ENCODE measurements at regions not wholly inside any gene's neighbourhood (a gene's known extent, or its start where the extent isn't known, plus 50 kb on each side); places are given as distances from the start of the nearest gene placed in this dataset.
"Not testable (repeated sequence)": the region's sequence is repeated elsewhere in the genome, so short reads cannot be mapped to it uniquely, and the experiment has no call there.

DNA sequence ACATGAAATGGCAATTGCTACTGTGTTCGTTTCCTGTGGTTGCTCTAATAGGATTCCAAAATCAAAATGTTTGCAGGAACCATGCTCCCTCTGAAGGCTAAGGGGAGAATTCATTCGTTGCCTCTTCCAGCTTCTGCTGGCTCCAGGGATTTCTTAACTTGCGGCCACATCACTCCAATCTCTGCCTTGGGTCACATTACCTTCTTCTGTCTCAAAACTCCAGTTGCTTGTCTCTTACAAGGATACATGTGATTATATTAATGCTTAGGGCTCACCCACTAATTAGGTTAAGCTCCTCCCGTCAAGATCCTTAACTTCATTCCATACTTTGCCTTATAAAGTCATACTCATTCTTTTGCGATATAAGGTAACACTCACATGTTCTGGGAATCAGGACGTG lies 208.4 kb downstream of the RBM46 start:
- peak; percentile 56 for DNase-seq (ENCODE audit: low read depth)
- TF ChIP-seq, protein P1, sequence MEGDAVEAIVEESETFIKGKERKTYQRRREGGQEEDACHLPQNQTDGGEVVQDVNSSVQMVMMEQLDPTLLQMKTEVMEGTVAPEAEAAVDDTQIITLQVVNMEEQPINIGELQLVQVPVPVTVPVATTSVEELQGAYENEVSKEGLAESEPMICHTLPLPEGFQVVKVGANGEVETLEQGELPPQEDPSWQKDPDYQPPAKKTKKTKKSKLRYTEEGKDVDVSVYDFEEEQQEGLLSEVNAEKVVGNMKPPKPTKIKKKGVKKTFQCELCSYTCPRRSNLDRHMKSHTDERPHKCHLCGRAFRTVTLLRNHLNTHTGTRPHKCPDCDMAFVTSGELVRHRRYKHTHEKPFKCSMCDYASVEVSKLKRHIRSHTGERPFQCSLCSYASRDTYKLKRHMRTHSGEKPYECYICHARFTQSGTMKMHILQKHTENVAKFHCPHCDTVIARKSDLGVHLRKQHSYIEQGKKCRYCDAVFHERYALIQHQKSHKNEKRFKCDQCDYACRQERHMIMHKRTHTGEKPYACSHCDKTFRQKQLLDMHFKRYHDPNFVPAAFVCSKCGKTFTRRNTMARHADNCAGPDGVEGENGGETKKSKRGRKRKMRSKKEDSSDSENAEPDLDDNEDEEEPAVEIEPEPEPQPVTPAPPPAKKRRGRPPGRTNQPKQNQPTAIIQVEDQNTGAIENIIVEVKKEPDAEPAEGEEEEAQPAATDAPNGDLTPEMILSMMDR (conservative IDR thresholded peaks at IDR 0.05; ENCODE audit: low read depth, low read length), result peak; percentile 29
- H3K4me3 ChIP-seq (ENCODE audit: low read length), result no peak overlapping the region

DNA sequence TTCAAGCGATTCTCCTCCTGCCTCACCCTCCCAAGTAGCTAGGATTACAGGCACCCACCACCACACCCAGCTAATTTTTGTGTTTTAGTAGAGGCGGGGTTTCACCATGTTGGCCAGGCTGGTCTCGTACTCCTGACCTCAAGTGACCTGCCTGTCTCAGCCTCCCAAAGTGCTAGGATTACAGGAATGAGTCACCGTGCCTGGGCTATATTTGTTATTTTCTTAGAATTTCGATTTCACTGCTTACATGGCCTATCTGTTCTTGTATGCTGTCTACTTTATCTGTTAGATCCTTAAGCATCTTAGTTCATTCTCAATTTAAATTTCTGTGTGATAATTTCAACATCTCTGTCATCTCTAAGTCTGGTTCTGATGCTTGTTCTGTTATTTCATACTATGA lies 210.6 kb upstream of the NPY2R start:
- not testable (repeated sequence) for DNase-seq (ENCODE audit: low read depth); H3K4me3 ChIP-seq (ENCODE audit: low read length)

DNA sequence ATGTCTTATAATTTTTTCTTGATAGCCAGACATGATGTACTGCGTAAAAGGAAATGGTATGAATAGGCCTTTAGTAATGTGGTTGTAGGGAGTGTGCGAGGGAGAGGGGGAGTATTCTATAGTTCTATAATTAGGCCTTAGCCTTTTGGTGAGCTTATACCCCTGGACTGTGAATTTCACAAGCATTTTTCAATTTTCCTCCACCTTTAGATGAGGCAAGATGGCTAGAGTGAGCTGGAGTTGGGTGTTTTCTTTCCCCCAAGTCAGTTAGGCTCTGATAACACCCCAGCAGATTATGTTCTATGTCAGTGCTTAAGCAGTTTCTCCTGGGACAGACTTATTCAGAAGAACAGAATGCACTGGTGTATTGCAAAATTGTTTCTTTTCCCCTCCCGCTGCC lies 210.2 kb upstream of the NPY2R start:
- TF ChIP-seq, protein P1 (conservative IDR thresholded peaks at IDR 0.05; ENCODE audit: low read depth, low read length), result no peak
- DNase-seq (ENCODE audit: low read depth), result no peak
- H3K4me3 ChIP-seq (ENCODE audit: low read length), result no peak overlapping the region

DNA sequence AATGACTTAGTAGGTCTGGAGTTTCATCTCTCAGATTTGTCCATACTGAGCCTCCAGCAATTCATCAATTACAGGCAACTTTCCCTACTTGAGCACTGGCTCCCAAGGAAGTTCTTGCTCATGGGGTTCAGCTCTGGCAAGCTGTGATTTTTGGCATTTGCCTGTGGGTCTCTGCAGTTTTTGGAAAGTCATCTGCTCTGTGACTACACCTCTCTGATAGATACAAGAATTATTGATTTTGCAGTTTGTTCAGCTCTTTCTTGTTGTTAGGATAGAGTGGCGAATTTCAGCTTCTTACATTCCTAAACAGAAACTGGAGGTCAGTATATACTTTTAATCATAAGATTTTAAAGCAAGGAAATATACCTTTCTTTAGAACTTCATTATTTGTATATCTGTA lies 209.7 kb upstream of the NPY2R start:
- TF ChIP-seq, protein P1 (conservative IDR thresholded peaks at IDR 0.05; ENCODE audit: low read depth, low read length), result no peak
- no peak for DNase-seq (ENCODE audit: low read depth)

DNA sequence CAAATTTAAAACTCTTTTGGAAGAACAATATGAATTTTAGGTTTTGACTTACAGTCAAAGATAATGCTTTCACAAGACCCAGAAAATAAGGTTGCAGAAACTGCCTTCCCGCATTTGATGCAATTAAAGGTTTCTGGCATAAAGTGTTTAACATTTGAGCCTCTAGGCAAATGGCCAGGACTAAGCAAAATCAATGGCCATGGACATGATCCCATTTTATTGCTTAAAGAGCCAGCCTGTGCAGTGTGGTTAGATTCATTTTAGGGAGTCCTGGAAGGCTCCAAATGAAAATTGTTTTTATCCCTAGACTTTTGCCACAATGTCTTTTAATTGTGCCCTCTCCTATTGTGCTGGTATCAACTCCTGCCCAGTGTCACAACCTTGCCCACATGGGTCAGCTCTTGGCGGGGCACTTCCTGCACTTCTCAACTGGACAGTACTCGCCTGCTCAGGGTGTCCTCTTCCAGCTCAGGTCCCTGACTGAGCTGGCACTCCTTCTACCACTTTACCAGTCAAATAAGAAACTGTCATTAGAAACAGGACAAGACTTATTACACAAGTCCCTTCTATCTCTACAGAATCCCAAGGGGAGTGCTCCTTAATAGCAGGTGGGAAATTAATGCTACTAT lies 208.4 kb upstream of the NPY2R start:
- H3K4me3 ChIP-seq (ENCODE audit: low read length), result no peak overlapping the region
- TF ChIP-seq, protein P1 (conservative IDR thresholded peaks at IDR 0.05; ENCODE audit: low read depth, low read length), result no peak
- no peak for DNase-seq (ENCODE audit: low read depth)

More for the DNA sequence above, 209.7 kb upstream of the NPY2R start:
- no peak overlapping the region for H3K4me3 ChIP-seq (ENCODE audit: low read length)

DNA sequence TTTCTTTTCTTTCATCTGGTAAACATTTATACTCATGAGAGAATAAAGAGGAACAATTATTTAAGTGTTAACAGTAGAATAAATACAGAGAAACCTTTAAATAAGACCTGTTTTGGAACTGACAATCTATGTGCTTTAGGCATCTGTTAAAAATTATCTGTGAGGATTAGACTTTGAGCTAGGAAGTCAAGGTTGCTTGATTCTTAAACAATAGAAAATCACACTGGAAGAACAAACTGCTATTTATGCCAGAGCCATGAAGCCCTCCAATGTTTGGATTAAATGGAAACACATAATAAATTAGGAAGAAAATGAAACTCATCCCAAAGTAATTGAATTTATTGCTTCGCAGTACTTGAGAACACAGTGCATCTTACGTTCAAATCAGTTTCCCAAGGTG lies 207.2 kb upstream of the NPY2R start:
- no peak overlapping the region for H3K4me3 ChIP-seq (ENCODE audit: low read length)
- no peak for DNase-seq (ENCODE audit: low read depth)
- TF ChIP-seq, protein P1 (conservative IDR thresholded peaks at IDR 0.05; ENCODE audit: low read depth, low read length), result no peak

DNA sequence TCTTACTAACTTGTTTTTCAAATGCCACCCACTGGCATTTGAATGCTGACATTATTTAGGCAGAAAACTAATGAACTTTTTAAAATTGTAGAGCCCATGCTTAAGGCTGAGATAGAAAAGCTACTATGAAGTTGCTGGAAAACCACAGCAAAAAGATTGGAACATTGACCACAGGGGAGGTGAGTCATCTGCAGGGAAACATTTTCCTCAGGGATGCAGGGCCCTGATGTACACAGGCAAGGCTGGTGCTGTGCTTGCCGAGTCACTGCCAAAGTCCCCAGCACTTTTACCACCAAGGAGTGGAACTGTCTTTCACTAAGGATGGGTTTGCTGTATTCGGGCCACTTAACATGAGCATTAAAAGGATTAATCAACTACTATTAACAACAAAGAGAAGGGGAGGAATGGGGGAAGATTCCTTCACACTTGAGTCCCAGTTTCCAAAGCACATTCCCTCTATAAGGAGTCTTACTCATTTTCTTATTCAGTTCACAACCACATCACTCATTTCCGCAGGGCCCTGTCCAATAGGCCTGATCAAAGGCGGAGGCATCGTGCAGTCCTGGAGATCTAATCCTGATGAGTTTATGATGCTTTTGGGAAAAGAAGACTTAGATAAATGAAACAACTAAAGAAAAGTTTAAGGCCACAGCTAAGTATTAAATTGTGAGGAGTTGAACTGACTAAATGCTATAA lies 202.9 kb upstream of the NPY2R start:
- no peak for DNase-seq (ENCODE audit: low read depth)
- H3K4me3 ChIP-seq (ENCODE audit: low read length), result no peak overlapping the region
- TF ChIP-seq, protein P1 (conservative IDR thresholded peaks at IDR 0.05; ENCODE audit: low read depth, low read length), result no peak
